NCI-H187 (cell line): ENCODE measurements at regions not wholly inside any gene's neighbourhood (a gene's known extent, or its start where the extent isn't known, plus 50 kb on each side); places are given as distances from the start of the nearest gene placed in this dataset.
"Not testable (repeated sequence)": the region's sequence is repeated elsewhere in the genome, so short reads cannot be mapped to it uniquely, and the experiment has no call there.

Source experiments
- DNase-seq, 2 experiments: peaks; one replicate each; lab custom pipeline; 2025; lab: John Stamatoyannopoulos, UW

GRCh38 chr1:220942278-220942677 lies 63.0 kb downstream of the HLX start:
- DNase-seq = no peak

GRCh38 chr1:220942914-220943313 lies 63.7 kb downstream of the HLX start:
- not testable (repeated sequence) for DNase-seq

GRCh38 chr1:220943319-220943996 lies 64.2 kb downstream of the HLX start:
- no peak for DNase-seq

- no peak for DNase-seq
Measured at GRCh38 chr1:220950576-220950975, 71.3 kb downstream of the HLX start.

- no peak for DNase-seq
Measured at GRCh38 chr1:220952961-220953643, 73.9 kb downstream of the HLX start.

- no peak for DNase-seq
Measured at GRCh38 chr1:220954321-220955075, 75.3 kb downstream of the HLX start.

- DNase-seq = no peak
Measured at GRCh38 chr1:220955116-220955515, 75.9 kb downstream of the HLX start.

GRCh38 chr1:220956501-220957232 lies 77.4 kb downstream of the HLX start:
- DNase-seq = no peak

GRCh38 chr1:220957233-220957605 lies 78.0 kb downstream of the HLX start:
- DNase-seq = no peak

- no peak for DNase-seq
Measured at GRCh38 chr1:220958234-220958633, 79.0 kb downstream of the HLX start.

GRCh38 chr1:220962031-220962751 lies 82.9 kb downstream of the HLX start:
- DNase-seq = no peak

GRCh38 chr1:220966041-220966440 lies 86.8 kb downstream of the HLX start:
- no peak for DNase-seq

- no peak for DNase-seq
Measured at GRCh38 chr1:220966473-220966872, 87.2 kb downstream of the HLX start.

- no peak for DNase-seq
Measured at GRCh38 chr1:220966881-220967611, 87.8 kb downstream of the HLX start.

GRCh38 chr1:220967911-220968310 lies 88.7 kb downstream of the HLX start:
- DNase-seq = no peak

GRCh38 chr1:220969281-220969680 lies 90.0 kb downstream of the HLX start:
- DNase-seq = not testable (repeated sequence)

GRCh38 chr1:220970311-220970710 lies 91.1 kb downstream of the HLX start:
- DNase-seq = no peak

- no peak for DNase-seq
Measured at GRCh38 chr1:220971221-220971620, 92.0 kb downstream of the HLX start.

GRCh38 chr1:220974431-220974830 lies 95.2 kb downstream of the HLX start:
- DNase-seq = no peak

- no peak for DNase-seq
Measured at GRCh38 chr1:220976390-220976789, 97.1 kb downstream of the HLX start.

GRCh38 chr1:220979371-220979770 lies 100.1 kb downstream of the HLX start:
- no peak for DNase-seq
